Activated T-helper 1 cell treated with anti-CD3 and anti-CD28 coated beads, Interleukin-12 subunit alpha, Interleukin-12 subunit beta, Interleukin-2, Interleukin-4 antibody, amounts not matched to agents 30 ng/mL and 10 ng/mL and 1 ng/mL, durations not matched to agents 14 hours and 24 hours and 36 hours (primary cell): ENCODE measurements at regions not wholly inside any gene's neighbourhood (a gene's known extent, or its start where the extent isn't known, plus 50 kb on each side); places are given as distances from the start of the nearest gene placed in this dataset.
"Not testable (repeated sequence)": the region's sequence is repeated elsewhere in the genome, so short reads cannot be mapped to it uniquely, and the experiment has no call there.

ENCODE experiments used
- DNase-seq: peaks from one replicate; pipeline ENCODE4 v3.0.0; 2021; ENCODE audit warnings: low spot score
- H3K27ac Mint-ChIP-seq: one replicate; pipeline ENCODE4 v1.8.0; 2021; ENCODE audit warnings: mild to moderate bottlenecking, mixed read lengths
- H3K27me3 Mint-ChIP-seq: one replicate; pipeline ENCODE4 v1.8.0; 2022; ENCODE audit warnings: mild to moderate bottlenecking, moderate library complexity, mixed read lengths; ENCODE audit not compliant: insufficient read depth
- H3K36me3 Mint-ChIP-seq: one replicate; pipeline ENCODE4 v1.8.0; 2021; ENCODE audit warnings: low read depth, mixed read lengths
- H3K4me1 Mint-ChIP-seq: one replicate; pipeline ENCODE4 v1.8.0; 2021; ENCODE audit warnings: low read depth, mixed read lengths
- H3K4me3 Mint-ChIP-seq: one replicate; pipeline ENCODE4 v1.8.0; 2021; ENCODE audit warnings: mild to moderate bottlenecking, moderate library complexity, mixed read lengths
- H3K9me3 Mint-ChIP-seq: one replicate; pipeline ENCODE4 v1.8.0; 2021; ENCODE audit warnings: mixed read lengths
- intact Hi-C: fragments of 100-400 bp; cut with micrococcal nuclease; formaldehyde crosslinking; loops from one replicate; pipeline ENCODE4 v1.15.1; 2024

DNA sequence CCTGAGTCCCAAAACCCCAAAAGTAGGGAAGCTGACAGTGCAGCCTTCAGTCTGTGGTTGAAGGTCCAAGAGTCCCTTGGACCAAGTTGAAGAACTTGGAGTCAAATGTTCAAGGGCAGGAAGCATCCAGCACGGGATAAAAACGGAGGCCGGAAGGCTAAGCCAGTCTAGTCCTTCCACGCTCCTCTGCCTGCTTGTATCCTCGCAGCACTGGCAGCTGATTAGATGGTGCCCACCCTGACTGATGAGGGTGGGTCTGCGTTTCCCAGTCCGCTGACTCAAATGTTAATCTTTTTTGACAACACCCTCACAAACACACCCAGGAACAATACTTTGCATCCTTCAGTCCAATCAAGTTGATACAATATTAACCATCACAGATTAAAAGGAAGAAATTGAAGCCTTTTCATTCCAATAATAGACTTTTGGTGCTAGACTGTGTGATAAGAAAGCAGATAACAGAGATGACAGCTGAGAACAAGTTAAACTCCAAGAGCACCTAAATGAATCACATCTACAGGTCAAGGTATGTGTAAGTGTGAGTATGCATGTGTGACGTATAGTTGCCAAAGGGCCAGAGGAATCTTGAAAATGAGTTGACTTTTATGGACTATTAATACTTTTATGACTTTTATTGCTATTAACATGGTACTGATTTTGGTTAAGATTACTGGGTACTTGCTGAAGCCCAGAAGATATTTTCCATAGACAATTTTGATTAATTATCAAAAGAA, 933.5 kb upstream of the SOX9 start:
- H3K27me3 Mint-ChIP-seq = no peaks in the 10 kb centered on the region
- H3K9me3 Mint-ChIP-seq = peaks cover 23% of the 10 kb centered on the region
- intact Hi-C loops = no loop called here
- no peak overlapping the region for H3K4me3 Mint-ChIP-seq
- H3K36me3 Mint-ChIP-seq = no peaks in the 10 kb centered on the region
- no peak overlapping the region for H3K27ac Mint-ChIP-seq
- H3K4me1 Mint-ChIP-seq = no peaks in the 10 kb centered on the region
- no peak for DNase-seq

DNA sequence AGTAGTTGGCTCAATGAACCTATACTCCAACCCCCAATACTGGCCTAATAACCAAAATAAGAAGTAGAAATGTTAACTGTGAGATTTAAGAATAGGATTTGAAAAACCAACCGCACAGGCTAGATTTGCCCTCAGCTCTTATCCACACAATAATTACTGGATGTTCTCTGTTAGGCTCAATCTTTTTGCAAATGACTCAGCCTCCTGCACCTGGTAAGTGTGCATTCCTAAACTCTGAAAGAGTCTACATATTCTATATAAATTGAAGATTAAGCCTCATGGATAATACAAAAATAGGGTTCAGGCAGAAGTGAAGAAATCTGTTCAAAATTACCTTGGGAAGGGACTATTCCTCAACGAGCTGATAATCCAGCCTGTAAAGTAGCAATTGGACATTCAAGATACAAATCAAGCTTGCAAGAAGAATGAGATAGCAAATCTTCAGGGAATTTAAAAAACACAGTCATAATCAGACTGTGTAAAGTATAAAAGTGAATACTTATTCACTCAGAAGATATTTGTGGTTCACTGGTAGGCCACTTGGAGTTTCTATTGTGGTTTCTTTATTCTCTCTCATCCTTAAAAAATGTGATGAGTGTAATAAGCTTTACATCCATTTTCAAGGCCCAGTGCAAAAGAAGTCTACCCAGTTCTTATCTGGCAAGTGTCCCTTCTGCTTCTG, 931.9 kb upstream of the SOX9 start:
- no peak overlapping the region for H3K27ac Mint-ChIP-seq
- no peaks in the 10 kb centered on the region for H3K4me1 Mint-ChIP-seq
- peaks cover 24% of the 10 kb centered on the region for H3K9me3 Mint-ChIP-seq
- no peaks in the 10 kb centered on the region for H3K36me3 Mint-ChIP-seq
- no peak overlapping the region for H3K4me3 Mint-ChIP-seq
- no peaks in the 10 kb centered on the region for H3K27me3 Mint-ChIP-seq
- DNase-seq = no peak
- intact Hi-C loops = no loop called here

DNA sequence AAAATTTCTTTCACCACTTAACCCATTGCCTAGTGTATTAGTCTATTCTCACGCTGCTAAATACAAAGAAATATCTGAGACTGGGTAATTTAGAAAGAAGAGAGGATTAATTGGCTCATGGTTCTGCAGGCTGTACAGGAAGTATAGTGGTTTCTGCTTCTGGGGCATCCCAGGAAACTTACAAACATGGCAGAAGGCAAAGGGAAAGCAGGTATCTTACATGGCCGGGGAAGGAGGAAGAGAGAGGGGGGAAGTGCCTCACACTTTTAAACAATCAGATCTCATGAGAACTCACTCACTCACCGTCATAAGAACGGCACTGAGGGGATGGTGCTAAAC, 931.4 kb upstream of the SOX9 start:
- H3K36me3 Mint-ChIP-seq = no peaks in the 10 kb centered on the region
- no peak for DNase-seq
- H3K27me3 Mint-ChIP-seq = no peaks in the 10 kb centered on the region
- no peak overlapping the region for H3K27ac Mint-ChIP-seq
- H3K9me3 Mint-ChIP-seq = peaks cover 24% of the 10 kb centered on the region
- no peak overlapping the region for H3K4me3 Mint-ChIP-seq
- no peaks in the 10 kb centered on the region for H3K4me1 Mint-ChIP-seq
- intact Hi-C loops = no loop called here

DNA sequence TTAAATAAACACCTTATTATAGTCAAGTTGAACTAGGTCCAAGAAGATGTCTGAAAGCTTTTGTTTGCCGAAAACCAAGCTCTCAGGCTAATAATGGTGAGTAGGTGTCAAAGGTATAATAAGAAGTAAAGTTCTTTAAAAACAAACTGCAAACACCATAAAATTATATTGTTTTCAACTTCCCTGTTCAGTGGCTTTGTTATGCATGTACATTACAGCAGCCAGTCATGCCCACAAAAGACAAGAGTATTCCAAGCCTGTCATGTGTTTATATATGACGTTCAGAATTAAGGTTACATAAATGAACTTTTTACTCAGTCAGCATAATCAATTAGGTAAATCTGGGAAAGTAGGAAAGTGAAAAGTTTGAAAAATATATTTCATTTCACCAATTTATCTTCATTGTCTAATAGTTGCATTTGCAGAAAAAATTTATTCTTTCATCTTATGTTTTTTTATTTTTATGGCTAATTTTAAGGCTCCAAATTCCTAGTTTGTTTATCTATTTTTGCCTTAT, 928.7 kb upstream of the SOX9 start:
- Mint-ChIP-seq H3K4me1 (no peaks in the 10 kb centered on the region), H3K4me3 (no peak overlapping the region), H3K36me3 (no peaks in the 10 kb centered on the region), H3K27me3 (no peaks in the 10 kb centered on the region), H3K9me3 (peaks cover 28% of the 10 kb centered on the region), H3K27ac (no peak overlapping the region)
- DNase-seq = no peak
- intact Hi-C loops = no loop called here

DNA sequence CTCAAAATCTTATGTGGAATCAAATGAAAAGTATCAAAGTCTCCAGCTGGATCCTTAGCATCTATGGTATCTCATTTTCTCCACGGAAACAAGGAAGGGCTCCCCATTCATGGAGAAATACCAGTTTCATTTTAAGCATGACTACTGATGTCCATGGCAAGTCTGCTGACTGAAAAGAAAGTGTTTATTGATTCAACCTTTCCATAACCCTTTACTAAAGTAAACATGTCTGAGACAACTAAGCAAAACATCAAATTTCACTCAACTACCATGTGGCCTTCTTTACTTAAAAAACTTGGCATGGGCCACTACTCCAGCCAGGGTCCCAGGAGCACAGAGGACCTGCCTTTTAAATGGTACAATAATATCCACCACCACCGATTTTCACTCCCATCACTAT, 928.0 kb upstream of the SOX9 start:
- intact Hi-C loops = no loop called here
- H3K4me1 Mint-ChIP-seq = no peaks in the 10 kb centered on the region
- no peaks in the 10 kb centered on the region for H3K36me3 Mint-ChIP-seq
- no peak overlapping the region for H3K4me3 Mint-ChIP-seq
- H3K9me3 Mint-ChIP-seq = peaks cover 30% of the 10 kb centered on the region
- H3K27ac Mint-ChIP-seq = no peak overlapping the region
- H3K27me3 Mint-ChIP-seq = no peaks in the 10 kb centered on the region
- DNase-seq = no peak

DNA sequence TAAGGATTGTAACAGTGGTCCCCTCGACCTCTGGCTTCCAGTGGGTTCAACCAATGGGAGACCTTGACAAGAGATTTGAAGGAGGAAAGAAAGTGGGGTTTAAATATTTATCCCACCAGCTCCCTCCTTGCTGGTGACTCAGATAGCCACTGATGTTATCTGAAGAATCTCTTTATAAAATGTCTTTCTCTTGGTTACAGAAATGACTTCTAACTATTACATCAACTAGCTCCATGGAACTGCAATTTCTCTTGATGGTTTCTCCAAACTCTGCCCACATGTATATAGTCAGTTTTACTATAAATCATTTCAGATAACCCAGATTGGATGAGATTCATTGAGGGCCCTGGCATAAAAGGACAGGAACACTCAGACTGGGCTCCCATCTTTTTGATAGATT, 920.2 kb upstream of the SOX9 start:
- Mint-ChIP-seq H3K4me3 (no peak overlapping the region), H3K36me3 (no peaks in the 10 kb centered on the region), H3K27me3 (no peaks in the 10 kb centered on the region), H3K27ac (no peak overlapping the region), H3K9me3 (peaks cover 19% of the 10 kb centered on the region), H3K4me1 (no peaks in the 10 kb centered on the region)
- no peak for DNase-seq
- intact Hi-C loops = no loop called here

DNA sequence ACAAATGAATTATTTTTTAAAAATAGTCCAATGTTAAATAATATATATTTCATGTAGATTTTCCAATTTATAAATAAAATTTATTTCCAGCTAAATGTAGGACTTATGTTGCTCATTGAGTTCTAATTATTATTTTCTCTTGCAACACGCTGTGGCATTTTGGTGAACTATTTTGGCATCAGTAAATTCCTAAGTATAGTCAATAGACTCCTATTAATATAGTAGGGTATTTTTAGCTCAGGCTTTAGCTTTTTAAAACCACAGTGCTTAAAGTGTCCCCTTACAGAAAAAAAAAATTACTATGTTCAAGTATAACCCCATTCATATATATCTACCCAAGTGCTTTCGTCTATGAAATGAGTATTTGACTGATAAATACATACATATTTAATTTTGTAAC, 919.2 kb upstream of the SOX9 start:
- DNase-seq = no peak
- no peaks in the 10 kb centered on the region for H3K36me3 Mint-ChIP-seq
- no peak overlapping the region for H3K4me3 Mint-ChIP-seq
- H3K4me1 Mint-ChIP-seq = no peaks in the 10 kb centered on the region
- H3K27ac Mint-ChIP-seq = no peak overlapping the region
- H3K27me3 Mint-ChIP-seq = no peaks in the 10 kb centered on the region
- intact Hi-C loops = no loop called here
- H3K9me3 Mint-ChIP-seq = peaks cover 14% of the 10 kb centered on the region

DNA sequence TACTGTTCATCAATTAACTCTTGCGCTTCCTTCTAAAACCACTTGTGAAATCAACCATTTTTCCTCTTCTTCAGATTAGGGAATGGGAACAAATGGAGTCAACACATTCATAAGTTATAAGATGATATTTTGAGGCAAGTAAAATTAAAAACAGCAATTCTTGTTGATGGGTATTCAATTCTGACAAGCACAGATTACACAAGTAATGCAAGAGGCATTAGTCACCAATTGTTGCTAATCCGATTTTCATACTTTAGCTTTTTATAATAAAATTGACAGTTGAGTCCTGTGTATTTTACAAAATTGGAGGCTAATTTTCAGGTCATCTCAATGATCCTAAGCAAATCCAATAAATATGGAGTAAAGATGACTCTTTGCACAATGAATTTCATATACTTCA, 918.4 kb upstream of the SOX9 start:
- Mint-ChIP-seq H3K4me1 (no peaks in the 10 kb centered on the region), H3K4me3 (no peak overlapping the region), H3K27me3 (no peaks in the 10 kb centered on the region), H3K27ac (no peak overlapping the region), H3K36me3 (no peaks in the 10 kb centered on the region), H3K9me3 (peaks cover 15% of the 10 kb centered on the region)
- no peak for DNase-seq
- intact Hi-C loops = no loop called here

DNA sequence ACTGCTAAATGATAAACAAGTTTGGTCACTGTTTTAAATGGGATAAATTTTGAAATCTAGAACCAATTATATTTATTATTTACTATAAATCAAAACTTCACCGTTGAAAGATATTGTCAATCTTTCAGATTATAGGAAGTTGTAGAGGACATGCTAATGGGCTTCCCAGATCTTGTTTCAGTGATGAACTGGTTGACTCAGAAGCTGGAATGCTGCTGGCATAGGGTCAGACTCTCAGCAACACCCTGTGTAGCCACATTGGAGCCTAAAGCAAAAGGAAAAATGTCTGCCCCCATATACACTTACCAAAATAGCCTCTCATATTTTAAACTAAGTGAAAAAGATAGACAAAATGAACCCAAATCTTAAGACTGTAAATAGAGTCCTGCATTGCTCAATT, 916.9 kb upstream of the SOX9 start:
- DNase-seq = no peak
- H3K27me3 Mint-ChIP-seq = no peaks in the 10 kb centered on the region

DNA sequence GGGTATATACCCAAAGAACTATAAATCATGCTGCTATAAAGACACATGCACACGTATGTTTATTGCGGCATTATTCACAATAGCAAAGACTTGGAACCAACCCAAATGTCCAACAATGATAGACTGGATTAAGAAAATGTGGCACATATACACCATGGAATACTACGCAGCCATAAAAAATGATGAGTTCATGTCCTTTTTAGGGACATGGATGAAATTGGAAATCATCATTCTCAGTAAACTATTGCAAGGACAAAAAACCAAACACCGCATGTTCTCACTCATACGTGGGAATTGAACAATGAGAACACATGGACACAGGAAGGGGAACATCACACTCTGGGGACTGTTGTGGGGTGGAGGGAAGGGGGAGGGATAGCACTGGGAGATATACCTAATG, 914.9 kb upstream of the SOX9 start:
- H3K36me3 Mint-ChIP-seq, intact Hi-C loops, H3K4me3 Mint-ChIP-seq, DNase-seq, H3K27me3 Mint-ChIP-seq, H3K4me1 Mint-ChIP-seq, H3K27ac Mint-ChIP-seq: not testable (repeated sequence)
- H3K9me3 Mint-ChIP-seq = peaks cover 30% of the 10 kb centered on the region

More for the DNA sequence above, 916.9 kb upstream of the SOX9 start:
- Mint-ChIP-seq H3K9me3 (peaks cover 21% of the 10 kb centered on the region), H3K4me3 (no peak overlapping the region), H3K4me1 (no peaks in the 10 kb centered on the region), H3K27ac (no peak overlapping the region), H3K36me3 (no peaks in the 10 kb centered on the region)
- intact Hi-C loops = no loop called here

DNA sequence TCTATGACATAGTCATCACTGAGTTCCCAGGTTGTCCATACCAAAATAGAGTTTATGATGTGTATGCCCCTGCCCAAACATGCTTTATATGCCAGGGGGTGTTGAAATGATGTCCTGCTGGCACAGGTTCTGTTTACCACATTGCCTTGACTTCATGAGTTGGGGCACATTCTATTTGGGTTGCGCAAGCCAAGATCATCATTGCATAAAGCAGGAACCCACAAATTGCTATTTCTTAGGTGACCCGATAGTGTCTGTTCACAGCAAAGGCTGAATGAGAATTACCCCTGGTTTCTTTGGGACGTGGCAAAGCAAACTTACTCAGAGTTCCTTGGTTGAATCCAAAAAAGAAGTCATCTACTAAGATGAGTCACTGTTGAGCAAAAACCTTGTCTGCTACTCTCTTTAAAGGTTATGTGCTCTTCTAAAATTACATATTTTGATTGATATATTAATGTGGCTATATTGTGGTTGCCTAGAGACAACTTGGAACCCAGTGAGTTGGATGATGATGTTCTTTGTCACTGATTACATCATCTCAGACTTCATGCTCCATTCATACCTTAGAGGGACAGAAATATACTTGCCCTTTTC, 912.6 kb upstream of the SOX9 start:
- Mint-ChIP-seq H3K36me3 (no peaks in the 10 kb centered on the region), H3K27ac (no peak overlapping the region), H3K4me1 (no peaks in the 10 kb centered on the region), H3K9me3 (peaks cover 39% of the 10 kb centered on the region), H3K27me3 (no peaks in the 10 kb centered on the region), H3K4me3 (no peak overlapping the region)
- no peak for DNase-seq
- intact Hi-C loops = no loop called here

DNA sequence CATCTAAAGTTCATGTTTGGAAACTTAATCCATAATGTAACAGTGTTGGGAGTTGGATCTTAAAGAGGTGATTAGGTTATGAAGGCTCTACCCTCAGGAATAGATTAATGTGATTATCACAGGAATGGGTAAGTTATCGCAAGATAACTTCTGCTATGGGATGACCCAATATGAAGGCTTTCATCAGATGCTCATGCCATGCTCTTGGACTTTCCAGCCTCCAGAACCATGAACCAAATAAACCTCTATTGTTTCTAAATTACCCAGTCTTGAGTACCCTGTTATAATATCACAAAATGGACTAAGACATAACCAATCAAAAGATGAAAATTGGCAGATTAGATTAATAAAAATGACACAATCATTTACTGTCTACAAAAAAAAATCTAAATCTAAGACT, 906.9 kb upstream of the SOX9 start:
- Mint-ChIP-seq H3K36me3 (no peaks in the 10 kb centered on the region), H3K27ac (no peak overlapping the region), H3K27me3 (no peaks in the 10 kb centered on the region), H3K4me1 (no peaks in the 10 kb centered on the region), H3K4me3 (no peak overlapping the region), H3K9me3 (peaks cover 27% of the 10 kb centered on the region)
- DNase-seq = no peak
- intact Hi-C loops = no loop called here

DNA sequence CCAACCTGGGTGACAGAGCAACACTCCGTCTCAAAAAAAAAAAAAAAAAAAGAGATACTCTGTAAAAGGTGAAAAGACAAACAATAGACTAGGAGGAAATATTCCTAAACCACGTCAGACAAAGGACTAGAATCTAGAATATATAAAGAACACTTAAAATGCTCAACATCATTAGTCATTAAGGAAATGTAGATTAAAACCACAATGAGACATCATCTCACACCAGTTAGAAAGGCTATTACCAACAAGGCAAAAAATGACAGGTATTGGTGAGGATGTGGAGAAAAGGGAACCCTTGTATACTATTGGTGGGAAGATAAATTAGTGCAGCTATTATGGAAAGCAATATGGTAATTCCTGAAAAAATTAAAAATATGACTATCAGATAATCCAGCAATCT, 903.1 kb upstream of the SOX9 start:
- Mint-ChIP-seq H3K27me3 (no peaks in the 10 kb centered on the region), H3K27ac (no peak overlapping the region), H3K4me3 (no peak overlapping the region), H3K4me1 (no peaks in the 10 kb centered on the region), H3K9me3 (peaks cover 14% of the 10 kb centered on the region), H3K36me3 (no peaks in the 10 kb centered on the region)
- intact Hi-C loops = no loop called here
- DNase-seq = no peak
